Upper lobe of left lung (tissue), 6 donors: ENCODE measurements at regions not wholly inside any gene's neighbourhood (a gene's known extent, or its start where the extent isn't known, plus 50 kb on each side); places are given as distances from the start of the nearest gene placed in this dataset.

Source experiments
- ATAC-seq, 2 donors: fragments of 200-7000 bp; cut with Tn5 transposase; one replicate each; pipeline ENCODE4 v1.9.1; 2022; ENCODE audit warnings: mild to moderate bottlenecking in 2 of 2, moderate library complexity in 2 of 2; ENCODE audit not compliant: low FRiP score in 2 of 2
- DNase-seq, 2 donors: peaks; one replicate each; pipeline ENCODE4 v3.0.0-alpha.2; 2019 to 2020
- H3K27ac ChIP-seq, 4 donors: fragments of 200-600 bp; sonication (generic); one replicate each; pipeline ENCODE4 v1.5.1; 2016 to 2019
- H3K27me3 ChIP-seq, 4 donors: fragments of 200-600 bp; sonication (generic); one replicate each; pipeline ENCODE4 v1.5.1; 2017 to 2019
- H3K36me3 ChIP-seq, 4 donors: fragments of 200-600 bp; sonication (generic); one replicate each; pipeline ENCODE4 v1.5.1; 2016 to 2019
- H3K4me1 ChIP-seq, 4 donors: fragments of 200-600 bp; sonication (generic); one replicate each; pipeline ENCODE4 v1.5.1; 2018 to 2019
- H3K4me3 ChIP-seq, 4 donors: fragments of 200-600 bp; sonication (generic); one replicate each; pipeline ENCODE4 v1.5.1; 2017 to 2019; ENCODE audit warnings: mild to moderate bottlenecking in 2 of 4, moderate library complexity in 1 of 4
- H3K9me3 ChIP-seq, 4 donors: fragments of 200-600 bp; sonication (generic); one replicate each; pipeline ENCODE4 v1.5.1; 2018 to 2019
- EP300 ChIP-seq, 4 donors: sonication (generic); formaldehyde crosslinking; IDR thresholded peaks; one replicate each; pipeline ENCODE4 v1.5.1; 2017; ENCODE audit warnings: antibody characterized with exemption in 4 of 4, control low read depth in 2 of 4
- POLR2A ChIP-seq, 4 donors: fragments of 450-650 bp; IDR thresholded peaks; one replicate each; pipeline ENCODE4 v1.5.1; 2016 to 2017; ENCODE audit warnings: antibody characterized with exemption in 4 of 4, mild to moderate bottlenecking in 2 of 4
- POLR2AphosphoS5 ChIP-seq, 2 donors: sonication (generic); formaldehyde crosslinking; IDR thresholded peaks; one replicate each; pipeline ENCODE4 v1.5.1; 2017; ENCODE audit warnings: antibody characterized with exemption in 2 of 2
- WGBS, 2 donors: methylation state at CpG; one replicate each; pipeline ENCODE4 v1.1.5; 2017 to 2018; 5-methylcytosine and 5-hydroxymethylcytosine counted together
- TF ChIP-seq, protein P1 (sequence below), 6 experiments: fragments of 450-650 bp in 4 of 6; fragments of 200-600 bp in 2 of 6; sonication (generic) in 2 of 6; IDR thresholded peaks; one replicate each; pipeline ENCODE4 v1.5.1; 2016 to 2019; ENCODE audit warnings: antibody characterized with exemption in 6 of 6
- donor health status: DM: no; HTN: no; CAD: no; lungs with moderate emphysema.
- donor health status: DM: no; HTN: yes; CAD: no; lungs with severe emphysema.

DNA sequence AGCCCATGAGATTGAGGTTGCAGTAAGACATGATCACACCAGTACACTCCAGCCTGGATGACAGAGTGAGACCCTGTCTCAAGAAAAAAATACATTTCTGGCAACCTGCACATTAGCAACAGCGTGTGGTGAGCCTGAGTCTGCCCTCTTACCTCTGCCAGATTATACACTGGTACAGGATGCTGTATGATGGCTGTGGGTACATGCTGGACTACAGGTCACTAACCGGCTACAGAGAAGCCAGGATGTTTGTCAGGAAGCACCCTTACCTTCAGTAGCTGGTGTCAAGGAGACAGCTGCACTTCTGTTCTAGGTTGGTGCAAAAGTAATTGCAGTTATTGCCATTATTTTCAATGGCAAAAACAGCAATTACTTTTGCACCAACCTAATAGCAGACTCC is 575.7 kb downstream of the NPHP4 start:
- TF ChIP-seq POLR2A (IDR thresholded peaks at IDR 0.05), result no peak
- TF ChIP-seq, protein P1, sequence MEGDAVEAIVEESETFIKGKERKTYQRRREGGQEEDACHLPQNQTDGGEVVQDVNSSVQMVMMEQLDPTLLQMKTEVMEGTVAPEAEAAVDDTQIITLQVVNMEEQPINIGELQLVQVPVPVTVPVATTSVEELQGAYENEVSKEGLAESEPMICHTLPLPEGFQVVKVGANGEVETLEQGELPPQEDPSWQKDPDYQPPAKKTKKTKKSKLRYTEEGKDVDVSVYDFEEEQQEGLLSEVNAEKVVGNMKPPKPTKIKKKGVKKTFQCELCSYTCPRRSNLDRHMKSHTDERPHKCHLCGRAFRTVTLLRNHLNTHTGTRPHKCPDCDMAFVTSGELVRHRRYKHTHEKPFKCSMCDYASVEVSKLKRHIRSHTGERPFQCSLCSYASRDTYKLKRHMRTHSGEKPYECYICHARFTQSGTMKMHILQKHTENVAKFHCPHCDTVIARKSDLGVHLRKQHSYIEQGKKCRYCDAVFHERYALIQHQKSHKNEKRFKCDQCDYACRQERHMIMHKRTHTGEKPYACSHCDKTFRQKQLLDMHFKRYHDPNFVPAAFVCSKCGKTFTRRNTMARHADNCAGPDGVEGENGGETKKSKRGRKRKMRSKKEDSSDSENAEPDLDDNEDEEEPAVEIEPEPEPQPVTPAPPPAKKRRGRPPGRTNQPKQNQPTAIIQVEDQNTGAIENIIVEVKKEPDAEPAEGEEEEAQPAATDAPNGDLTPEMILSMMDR (IDR thresholded peaks at IDR 0.05), result no peak
- no peak for TF ChIP-seq EP300 (IDR thresholded peaks at IDR 0.05)
- no peak for TF ChIP-seq POLR2AphosphoS5 (IDR thresholded peaks at IDR 0.05)
- 79 to 100% methylated on average over 1 to 2 of the region's 2 CpGs for WGBS, 2 donors
- no peaks in the 10 kb centered on the region for H3K9me3 ChIP-seq
- no peak for ATAC-seq
- no peak overlapping the region for H3K4me3 ChIP-seq
- no peaks in the 10 kb centered on the region for H3K4me1 ChIP-seq
- no peaks in the 10 kb centered on the region for H3K36me3 ChIP-seq
- no peak overlapping the region for H3K27ac ChIP-seq
- H3K27me3 ChIP-seq, result no peaks in the 10 kb centered on the region
- DNase-seq, result no peak

GRCh38 chr1:5415606-5416005 is 576.6 kb downstream of the NPHP4 start:
- ATAC-seq (no peak), DNase-seq (no peak)
- H3K27ac ChIP-seq, result no peak overlapping the region
- no peak overlapping the region for H3K4me3 ChIP-seq
- H3K4me1 ChIP-seq, result no peaks in the 10 kb centered on the region
- H3K27me3 ChIP-seq, result no peaks in the 10 kb centered on the region
- H3K9me3 ChIP-seq, result no peaks in the 10 kb centered on the region
- TF ChIP-seq POLR2A (IDR thresholded peaks at IDR 0.05) (no peak), POLR2AphosphoS5 (IDR thresholded peaks at IDR 0.05) (no peak), EP300 (IDR thresholded peaks at IDR 0.05) (no peak)
- TF ChIP-seq, protein P1 (IDR thresholded peaks at IDR 0.05), result no peak
- H3K36me3 ChIP-seq, result no peaks in the 10 kb centered on the region
- 79 to 84% methylated on average over 5 to 7 of the region's 7 CpGs for WGBS, 2 donors

- ATAC-seq (no peak), DNase-seq (no peak)
- H3K36me3 ChIP-seq, result no peaks in the 10 kb centered on the region
- no peaks in the 10 kb centered on the region for H3K27me3 ChIP-seq
- H3K4me3 ChIP-seq, result no peak overlapping the region
- H3K9me3 ChIP-seq, result no peaks in the 10 kb centered on the region
- TF ChIP-seq, protein P1 (IDR thresholded peaks at IDR 0.05), result no peak
- TF ChIP-seq EP300 (IDR thresholded peaks at IDR 0.05) (no peak), POLR2AphosphoS5 (IDR thresholded peaks at IDR 0.05) (no peak), POLR2A (IDR thresholded peaks at IDR 0.05) (no peak)
- 73 to 77% methylated on average over 4 of the region's 4 CpGs for WGBS, 2 donors
- no peaks in the 10 kb centered on the region for H3K4me1 ChIP-seq
- H3K27ac ChIP-seq, result no peak overlapping the region
Observed at GRCh38 chr1:5410652-5411051, 581.6 kb downstream of the NPHP4 start.

DNA sequence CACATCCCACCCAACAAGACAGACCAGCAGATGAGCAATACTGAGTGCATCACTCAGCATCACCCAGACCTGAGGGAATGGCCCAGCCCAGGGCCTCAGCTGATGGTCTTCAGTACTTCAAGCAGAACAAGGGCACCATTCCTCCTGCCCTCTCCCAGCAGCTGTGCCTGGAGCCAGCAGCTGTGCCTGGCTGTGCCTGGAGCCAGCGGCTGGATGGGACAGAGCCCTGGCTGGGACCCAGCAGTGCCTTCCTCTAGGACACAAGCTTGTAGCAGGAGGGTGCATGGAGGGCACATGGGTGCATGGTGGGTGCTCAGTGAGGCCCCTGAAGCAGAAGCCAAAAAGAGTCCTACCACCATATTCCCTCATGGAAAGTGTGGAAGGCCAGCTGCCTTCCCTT is 583.8 kb downstream of the NPHP4 start:
- 90% methylated on average over 1 of the region's 1 CpG; no CpG with 5 or more reads in 1 of the 2 donors for WGBS, 2 donors
- DNase-seq, result no peak

DNA sequence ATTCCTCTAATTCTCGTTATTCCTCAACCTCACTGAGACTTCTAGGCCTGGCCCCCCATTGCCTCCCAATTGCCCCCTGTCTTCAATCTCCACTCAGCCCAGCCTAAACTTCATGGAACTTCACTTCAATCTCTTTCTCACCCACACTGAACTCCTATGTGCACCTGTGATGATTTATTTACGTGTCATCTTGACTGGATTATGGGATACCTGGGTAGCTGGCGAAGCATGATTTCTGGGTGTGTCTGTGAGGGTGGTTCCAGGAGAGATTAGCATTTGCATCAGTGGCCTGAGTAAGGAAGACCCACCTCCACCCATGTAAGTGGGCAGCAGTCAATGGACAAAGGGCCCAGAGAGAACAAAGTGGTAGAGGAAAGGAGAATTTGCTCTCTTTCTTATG is 587.0 kb downstream of the NPHP4 start:
- TF ChIP-seq EP300 (IDR thresholded peaks at IDR 0.05) (no peak), POLR2AphosphoS5 (IDR thresholded peaks at IDR 0.05) (no peak), POLR2A (IDR thresholded peaks at IDR 0.05) (no peak)
- TF ChIP-seq, protein P1 (IDR thresholded peaks at IDR 0.05), result no peak
- Histone ChIP-seq H3K36me3 (no peaks in the 10 kb centered on the region), H3K4me3 (no peak overlapping the region), H3K27me3 (no peaks in the 10 kb centered on the region), H3K4me1 (no peaks in the 10 kb centered on the region), H3K27ac (no peak overlapping the region), H3K9me3 (no peaks in the 10 kb centered on the region)
- no peak for ATAC-seq
- 76 to 90% methylated on average over 3 of the region's 3 CpGs for WGBS, 2 donors
- no peak for DNase-seq

More for the DNA sequence above, 583.8 kb downstream of the NPHP4 start:
- Histone ChIP-seq H3K36me3 (no peaks in the 10 kb centered on the region), H3K27me3 (no peaks in the 10 kb centered on the region), H3K27ac (no peak overlapping the region), H3K9me3 (no peaks in the 10 kb centered on the region), H3K4me3 (no peak overlapping the region), H3K4me1 (no peaks in the 10 kb centered on the region)
- TF ChIP-seq POLR2AphosphoS5 (IDR thresholded peaks at IDR 0.05), result no peak
- ATAC-seq, result no peak
